DND-41 (cell line): ENCODE measurements at regions not wholly inside any gene's neighbourhood (a gene's known extent, or its start where the extent isn't known, plus 50 kb on each side); places are given as distances from the start of the nearest gene placed in this dataset.

Source experiments
- CTCF ChIP-seq: IDR thresholded peaks from 2 replicates; pipeline ENCODE4 v1.5.1; 2012; ENCODE audit warnings: borderline replicate concordance, low read length, moderate library complexity, mild to moderate bottlenecking; ENCODE audit not compliant: poor library complexity, severe bottlenecking; ENCODE audit errors: extremely low read depth
- EZH2 ChIP-seq: IDR thresholded peaks from 3 replicates; pipeline ENCODE4 v1.6.1; 2012; ENCODE audit warnings: borderline replicate concordance, low read depth, mild to moderate bottlenecking, moderate library complexity, low read length, inconsistent platforms; ENCODE audit not compliant: severe bottlenecking

GRCh38 chr12:125734137-125734536 is 668.9 kb downstream of the AACS start:
- no peak for TF ChIP-seq CTCF
- TF ChIP-seq EZH2 = no peak
